C4-2B (cell line): ENCODE measurements at regions not wholly inside any gene's neighbourhood (a gene's known extent, or its start where the extent isn't known, plus 50 kb on each side); places are given as distances from the start of the nearest gene placed in this dataset.

ENCODE experiments used
- CTCF ChIP-seq: fragments of 450-650 bp; conservative IDR thresholded peaks from 2 replicates; pipeline ENCODE4 v1.5.1; 2017; ENCODE audit warnings: mild to moderate bottlenecking
- ZFX ChIP-seq: fragments of 450-650 bp; IDR thresholded peaks from 2 replicates; pipeline ENCODE4 v1.6.1; 2017

DNA sequence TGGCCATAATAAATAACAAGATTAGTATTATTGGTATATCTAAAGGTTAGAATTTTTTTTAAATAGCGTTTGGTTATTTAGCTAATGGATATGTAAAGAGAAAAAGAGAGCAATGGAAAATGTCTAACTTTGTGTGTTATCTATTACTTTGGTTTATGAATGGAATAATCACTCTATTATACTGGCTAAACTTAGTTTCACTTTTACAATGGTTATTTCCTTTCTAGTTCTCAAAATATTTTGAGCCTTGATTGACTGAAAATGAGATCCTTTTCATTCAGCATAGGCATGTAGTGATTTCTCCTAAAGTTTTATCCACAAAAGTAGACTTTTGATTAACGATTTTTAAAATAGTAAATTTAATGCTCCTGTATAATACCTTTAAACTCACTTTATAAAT, 51.6 kb upstream of the MLIP start:
- TF ChIP-seq ZFX (no peak), CTCF (no peak)
